Right atrium auricular region (tissue), 2 donors: ENCODE measurements at regions not wholly inside any gene's neighbourhood (a gene's known extent, or its start where the extent isn't known, plus 50 kb on each side); places are given as distances from the start of the nearest gene placed in this dataset.

Experiments used
- DNase-seq: peaks from one replicate; pipeline ENCODE4 v3.0.0-alpha.2; 2019; ENCODE audit warnings: low spot score
- H3K27ac ChIP-seq, 2 donors: fragments of 200-600 bp; sonication (generic); 1 replicate in 1 of 2; 2 replicates in 1 of 2; pipeline ENCODE4 v1.5.1; 2016 to 2019
- H3K27me3 ChIP-seq, 2 donors: fragments of 200-600 bp; sonication (generic); one replicate each; pipeline versions ENCODE4 v1.5.1 to v1.6.0; 2017 to 2019
- H3K36me3 ChIP-seq: fragments of 200-600 bp; sonication (generic); one replicate; pipeline ENCODE4 v1.5.1; 2016
- H3K4me1 ChIP-seq, 2 donors: fragments of 200-600 bp; sonication (generic); one replicate each; pipeline versions ENCODE4 v1.5.1 to v1.6.0; 2017 to 2019
- H3K4me3 ChIP-seq, 2 donors: fragments of 200-600 bp; sonication (generic); 1 replicate in 1 of 2; 2 replicates in 1 of 2; pipeline ENCODE4 v1.5.1; 2017 to 2019; ENCODE audit warnings: mild to moderate bottlenecking in 1 of 2, moderate library complexity in 1 of 2
- H3K9me3 ChIP-seq, 2 donors: fragments of 200-600 bp; sonication (generic); one replicate each; pipeline ENCODE4 v1.5.1; 2019
- CTCF ChIP-seq, 2 donors: fragments of 200-600 bp; sonication (generic); IDR thresholded peaks; one replicate each; pipeline ENCODE4 v1.5.1; 2019; ENCODE audit warnings: antibody characterized with exemption in 2 of 2

DNA sequence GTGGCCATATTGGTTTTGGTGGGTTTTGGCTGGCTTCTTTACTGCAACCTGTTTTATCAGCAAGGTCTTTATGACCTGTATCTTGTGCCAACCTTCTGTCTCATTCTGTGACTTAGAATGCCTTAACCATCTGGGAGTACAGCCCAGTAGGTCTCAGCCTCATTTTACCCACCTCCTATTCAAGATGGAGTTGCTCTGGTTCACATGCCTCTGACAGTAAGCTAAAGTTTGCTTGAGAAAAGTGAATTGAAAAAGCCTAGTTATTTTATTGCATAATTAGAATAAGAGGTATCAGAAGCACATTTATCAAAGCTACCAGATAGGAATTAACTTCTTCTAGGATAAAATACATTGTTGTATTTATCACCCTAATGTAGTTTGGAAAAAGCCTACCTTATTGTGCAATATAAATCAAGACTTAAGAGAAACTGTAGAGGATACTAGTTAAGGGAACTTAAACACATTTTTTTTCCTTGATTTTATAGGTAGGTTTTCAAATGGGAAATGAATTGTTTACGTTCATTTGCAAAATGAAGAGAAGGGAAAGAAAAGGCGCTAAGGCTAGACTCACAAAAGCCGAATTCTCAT lies 202.3 kb upstream of the KCNJ16 start:
- H3K4me1 ChIP-seq = no peaks in the 10 kb centered on the region
- TF ChIP-seq CTCF (IDR thresholded peaks at IDR 0.05) = no peak
- H3K36me3 ChIP-seq = no peaks in the 10 kb centered on the region
- H3K27me3 ChIP-seq = no peaks in the 10 kb centered on the region
- H3K27ac ChIP-seq = no peak overlapping the region
- no peak overlapping the region for H3K4me3 ChIP-seq
- no peaks in the 10 kb centered on the region for H3K9me3 ChIP-seq
- no peak for DNase-seq

- H3K9me3 ChIP-seq = no peaks in the 10 kb centered on the region
- H3K4me1 ChIP-seq = no peaks in the 10 kb centered on the region
- DNase-seq = no peak
- H3K4me3 ChIP-seq = no peak overlapping the region
- H3K27me3 ChIP-seq = no peaks in the 10 kb centered on the region
- TF ChIP-seq CTCF (IDR thresholded peaks at IDR 0.05) = no peak
- no peaks in the 10 kb centered on the region for H3K36me3 ChIP-seq
- no peak overlapping the region for H3K27ac ChIP-seq
Measured at GRCh38 chr17:69874175-69874670, 200.8 kb upstream of the KCNJ16 start.

DNA sequence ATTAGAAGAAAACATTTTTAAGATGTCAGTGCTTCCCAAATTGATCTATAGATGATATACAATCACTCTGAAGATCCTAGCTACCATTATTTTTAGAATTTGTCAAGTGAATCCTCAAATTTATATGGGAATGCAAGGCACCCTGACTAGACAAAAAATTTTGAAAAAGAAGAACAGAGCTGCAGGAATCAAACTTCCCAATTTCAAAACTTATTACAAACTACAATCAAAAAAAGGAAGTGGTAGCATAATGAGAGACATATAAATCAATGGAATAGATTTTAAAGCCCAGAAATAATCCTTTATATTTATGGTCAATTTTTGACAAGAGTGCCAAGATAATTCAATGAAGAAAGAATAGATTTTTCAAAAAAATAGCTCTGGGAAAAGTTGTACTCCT lies 198.3 kb upstream of the KCNJ16 start:
- Histone ChIP-seq H3K4me1 (no peaks in the 10 kb centered on the region), H3K4me3 (no peak overlapping the region), H3K27me3 (no peaks in the 10 kb centered on the region), H3K9me3 (no peaks in the 10 kb centered on the region), H3K27ac (no peak overlapping the region), H3K36me3 (no peaks in the 10 kb centered on the region)
- no peak for DNase-seq
- TF ChIP-seq CTCF (IDR thresholded peaks at IDR 0.05) = no peak

GRCh38 chr17:69878661-69879060 lies 196.4 kb upstream of the KCNJ16 start:
- no peak for DNase-seq
- Histone ChIP-seq H3K4me3 (no peak overlapping the region), H3K9me3 (no peaks in the 10 kb centered on the region), H3K27ac (no peak overlapping the region), H3K4me1 (no peaks in the 10 kb centered on the region), H3K27me3 (no peaks in the 10 kb centered on the region), H3K36me3 (no peaks in the 10 kb centered on the region)
- no peak for TF ChIP-seq CTCF (IDR thresholded peaks at IDR 0.05)

DNA sequence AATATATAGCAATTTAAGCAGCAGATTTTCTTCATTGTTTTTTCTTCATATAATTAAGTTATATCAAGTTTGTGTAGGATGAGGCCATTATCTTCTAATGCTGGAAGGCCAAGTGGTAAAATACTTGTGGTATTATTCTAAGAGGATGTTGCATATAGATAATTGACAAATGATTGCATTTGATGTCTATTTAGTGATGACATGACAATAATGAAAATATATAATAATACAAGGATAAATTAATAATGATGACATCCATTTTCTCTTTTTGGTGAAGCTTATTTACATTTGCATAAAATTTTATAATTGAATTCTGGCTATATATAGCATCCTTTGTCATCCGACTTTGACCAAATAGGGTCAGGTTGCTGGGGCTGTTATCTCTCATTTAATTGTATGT lies 195.4 kb upstream of the KCNJ16 start:
- DNase-seq = no peak

More for the DNA sequence above, 195.4 kb upstream of the KCNJ16 start:
- Histone ChIP-seq H3K4me1 (no peaks in the 10 kb centered on the region), H3K27ac (no peak overlapping the region), H3K9me3 (no peaks in the 10 kb centered on the region), H3K4me3 (no peak overlapping the region), H3K36me3 (no peaks in the 10 kb centered on the region), H3K27me3 (no peaks in the 10 kb centered on the region)
- TF ChIP-seq CTCF (IDR thresholded peaks at IDR 0.05) = no peak
